Tibial artery (tissue), 4 donors: ENCODE measurements at regions not wholly inside any gene's neighbourhood (a gene's known extent, or its start where the extent isn't known, plus 50 kb on each side); places are given as distances from the start of the nearest gene placed in this dataset.

Experiments used
- DNase-seq, 2 donors: peaks; one replicate each; pipeline ENCODE4 v3.0.0-alpha.2; 2019
- H3K27ac ChIP-seq, 2 donors: fragments of 200-600 bp; sonication (generic) in 1 of 2; 1 replicate in 1 of 2; 2 replicates in 1 of 2; pipeline ENCODE4 v1.5.1; 2018 to 2019; ENCODE audit warnings: mild to moderate bottlenecking in 1 of 2
- H3K27me3 ChIP-seq, 2 donors: fragments of 200-600 bp; sonication (generic) in 1 of 2; one replicate each; pipeline versions ENCODE4 v1.5.1 to v1.6.0; 2016 to 2019
- H3K36me3 ChIP-seq, 3 donors: fragments of 200-600 bp; sonication (generic) in 2 of 3; one replicate each; pipeline ENCODE4 v1.5.1; 2016 to 2019; ENCODE audit warnings: mild to moderate bottlenecking in 2 of 3
- H3K4me1 ChIP-seq, 4 donors: fragments of 200-600 bp; sonication (generic) in 2 of 4; 1 replicate in 3 of 4; 2 replicates in 1 of 4; pipeline ENCODE4 v1.5.1; 2016 to 2019
- H3K4me3 ChIP-seq, 2 donors: fragments of 200-600 bp; sonication (generic) in 1 of 2; 1 replicate in 1 of 2; 2 replicates in 1 of 2; pipeline ENCODE4 v1.5.1; 2018 to 2019; ENCODE audit warnings: mild to moderate bottlenecking in 2 of 2
- H3K9me3 ChIP-seq, 3 donors: fragments of 200-600 bp; sonication (generic) in 1 of 3; one replicate each; pipeline ENCODE4 v1.5.1; 2016 to 2019
- intact Hi-C: fragments of 100-400 bp; cut with DNase I; formaldehyde crosslinking; loops from one replicate; pipeline ENCODE4 v1.15.0; 2023; ENCODE audit warnings: low total_unique reads
- TF ChIP-seq, protein P1 (sequence below), 2 experiments: fragments of 200-600 bp in 1 of 2; fragments of 450-650 bp in 1 of 2; IDR thresholded peaks; one replicate each; pipeline ENCODE4 v1.5.1; 2017 to 2019; ENCODE audit warnings: antibody characterized with exemption in 2 of 2, mild to moderate bottlenecking in 1 of 2, moderate library complexity in 1 of 2

DNA sequence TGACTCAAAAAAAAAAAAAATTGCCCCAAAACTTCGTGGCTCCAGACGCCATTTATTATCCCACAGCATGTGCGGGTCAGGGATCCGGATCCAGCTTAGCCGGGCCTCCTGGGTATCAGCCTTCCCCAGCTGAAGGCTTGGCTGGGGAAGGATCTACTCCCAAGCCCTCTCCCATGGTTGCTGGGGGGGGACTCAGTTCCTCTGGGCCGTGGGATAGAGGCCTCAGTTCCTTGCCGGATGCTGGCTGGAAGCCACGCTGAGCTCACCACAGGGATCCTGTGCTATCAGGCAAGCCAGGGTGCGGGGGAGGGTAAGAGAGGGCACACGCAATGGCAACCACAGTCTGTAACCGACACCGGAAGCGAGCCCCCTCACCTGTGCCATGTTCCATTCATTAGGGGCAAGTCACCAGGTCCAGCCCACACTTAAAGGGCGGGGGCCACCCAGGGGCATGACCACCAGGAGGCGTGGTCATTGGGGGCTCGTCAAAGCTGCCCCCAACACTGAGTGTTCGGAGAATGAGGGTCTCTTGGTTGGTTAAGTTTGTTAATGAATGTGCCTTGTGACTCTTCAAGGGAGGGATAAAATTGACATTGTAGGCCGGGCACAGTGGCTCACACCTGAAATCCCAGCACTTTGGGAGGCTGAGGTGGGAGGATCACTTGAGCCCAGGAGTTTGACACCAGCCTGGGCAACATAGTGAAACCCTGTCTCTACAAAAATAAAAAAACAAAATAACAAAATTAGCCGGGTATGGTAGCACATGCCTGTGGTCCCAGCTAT is 210.0 kb upstream of the GSE1 start:
- H3K27ac ChIP-seq = no peak overlapping the region
- H3K4me1 ChIP-seq = peaks cover 0 to 7% (median 5%) of the 10 kb centered on the region in 4 donors
- no peaks in the 10 kb centered on the region for H3K9me3 ChIP-seq
- intact Hi-C loops = no loop called here
- TF ChIP-seq, protein P1, sequence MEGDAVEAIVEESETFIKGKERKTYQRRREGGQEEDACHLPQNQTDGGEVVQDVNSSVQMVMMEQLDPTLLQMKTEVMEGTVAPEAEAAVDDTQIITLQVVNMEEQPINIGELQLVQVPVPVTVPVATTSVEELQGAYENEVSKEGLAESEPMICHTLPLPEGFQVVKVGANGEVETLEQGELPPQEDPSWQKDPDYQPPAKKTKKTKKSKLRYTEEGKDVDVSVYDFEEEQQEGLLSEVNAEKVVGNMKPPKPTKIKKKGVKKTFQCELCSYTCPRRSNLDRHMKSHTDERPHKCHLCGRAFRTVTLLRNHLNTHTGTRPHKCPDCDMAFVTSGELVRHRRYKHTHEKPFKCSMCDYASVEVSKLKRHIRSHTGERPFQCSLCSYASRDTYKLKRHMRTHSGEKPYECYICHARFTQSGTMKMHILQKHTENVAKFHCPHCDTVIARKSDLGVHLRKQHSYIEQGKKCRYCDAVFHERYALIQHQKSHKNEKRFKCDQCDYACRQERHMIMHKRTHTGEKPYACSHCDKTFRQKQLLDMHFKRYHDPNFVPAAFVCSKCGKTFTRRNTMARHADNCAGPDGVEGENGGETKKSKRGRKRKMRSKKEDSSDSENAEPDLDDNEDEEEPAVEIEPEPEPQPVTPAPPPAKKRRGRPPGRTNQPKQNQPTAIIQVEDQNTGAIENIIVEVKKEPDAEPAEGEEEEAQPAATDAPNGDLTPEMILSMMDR (IDR thresholded peaks at IDR 0.05) = no peak
- peak in 1 of 2 donors; percentile 65 for DNase-seq
- H3K27me3 ChIP-seq = no peaks in the 10 kb centered on the region
- H3K36me3 ChIP-seq = no peaks in the 10 kb centered on the region
- H3K4me3 ChIP-seq = no peak overlapping the region

DNA sequence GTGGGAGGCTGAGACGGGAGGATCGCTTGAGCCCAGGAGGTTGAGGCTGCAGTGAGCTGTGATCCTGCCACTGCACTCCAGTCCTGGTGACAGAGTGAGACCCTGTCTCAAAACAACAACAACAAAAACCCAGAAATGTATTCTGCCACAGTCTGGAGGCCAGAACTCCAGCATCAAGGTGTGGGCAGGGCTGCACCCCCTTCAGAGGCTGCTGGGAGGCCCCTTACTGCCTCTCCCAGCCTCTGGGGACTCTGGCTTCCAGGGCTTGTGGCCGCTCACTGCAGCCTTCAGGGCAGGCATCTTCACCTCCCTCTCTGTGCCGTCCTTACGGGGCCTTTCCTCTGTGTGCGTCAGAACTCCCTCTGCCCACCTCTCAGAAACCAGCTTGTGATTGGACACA is 209.4 kb upstream of the GSE1 start:
- no peak for DNase-seq
- no peak overlapping the region for H3K4me3 ChIP-seq
- intact Hi-C loops = no loop called here
- no peaks in the 10 kb centered on the region for H3K27me3 ChIP-seq
- H3K27ac ChIP-seq = no peak overlapping the region
- no peaks in the 10 kb centered on the region for H3K9me3 ChIP-seq
- peaks cover 0 to 7% (median 5%) of the 10 kb centered on the region in 4 donors for H3K4me1 ChIP-seq
- H3K36me3 ChIP-seq = no peaks in the 10 kb centered on the region
- TF ChIP-seq, protein P1 (IDR thresholded peaks at IDR 0.05) = no peak

DNA sequence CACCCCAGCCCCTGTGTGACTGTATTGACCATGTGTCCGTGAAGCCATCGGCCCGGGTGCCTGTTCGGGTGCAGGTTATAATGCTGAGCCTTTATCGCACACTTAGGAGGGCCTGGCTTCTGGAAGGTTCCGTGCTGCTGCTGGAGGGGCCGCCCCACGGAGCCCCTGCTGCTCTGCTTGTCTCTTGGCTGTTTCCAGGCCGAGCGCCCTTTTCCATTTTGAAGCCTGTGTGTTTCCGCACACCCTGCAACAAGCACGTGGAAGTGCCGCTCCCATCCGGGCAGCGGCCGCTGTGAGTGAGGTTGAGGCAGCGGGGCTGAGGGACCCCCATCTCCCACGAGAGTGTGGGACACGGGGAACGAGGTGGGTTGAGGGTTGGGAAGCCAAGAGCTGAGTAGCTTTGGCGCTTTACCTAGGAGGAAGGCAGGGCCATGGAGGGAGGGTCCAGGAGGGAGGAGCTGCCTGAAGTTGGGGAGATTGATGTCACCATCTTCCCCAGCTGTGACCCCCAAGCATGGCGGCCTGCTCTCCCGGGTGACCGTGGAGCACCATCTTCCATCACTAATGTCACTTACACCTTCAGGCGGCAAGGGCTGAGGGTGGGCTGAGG is 200.1 kb upstream of the GSE1 start:
- DNase-seq = no peak
- Histone ChIP-seq H3K4me3 (no peak overlapping the region), H3K9me3 (no peaks in the 10 kb centered on the region), H3K36me3 (no peaks in the 10 kb centered on the region), H3K4me1 (peaks cover 0 to 13% (median 5%) of the 10 kb centered on the region in 4 donors), H3K27ac (no peak overlapping the region), H3K27me3 (no peaks in the 10 kb centered on the region)
- TF ChIP-seq, protein P1 (IDR thresholded peaks at IDR 0.05) = no peak
- intact Hi-C loops = no loop called here

DNA sequence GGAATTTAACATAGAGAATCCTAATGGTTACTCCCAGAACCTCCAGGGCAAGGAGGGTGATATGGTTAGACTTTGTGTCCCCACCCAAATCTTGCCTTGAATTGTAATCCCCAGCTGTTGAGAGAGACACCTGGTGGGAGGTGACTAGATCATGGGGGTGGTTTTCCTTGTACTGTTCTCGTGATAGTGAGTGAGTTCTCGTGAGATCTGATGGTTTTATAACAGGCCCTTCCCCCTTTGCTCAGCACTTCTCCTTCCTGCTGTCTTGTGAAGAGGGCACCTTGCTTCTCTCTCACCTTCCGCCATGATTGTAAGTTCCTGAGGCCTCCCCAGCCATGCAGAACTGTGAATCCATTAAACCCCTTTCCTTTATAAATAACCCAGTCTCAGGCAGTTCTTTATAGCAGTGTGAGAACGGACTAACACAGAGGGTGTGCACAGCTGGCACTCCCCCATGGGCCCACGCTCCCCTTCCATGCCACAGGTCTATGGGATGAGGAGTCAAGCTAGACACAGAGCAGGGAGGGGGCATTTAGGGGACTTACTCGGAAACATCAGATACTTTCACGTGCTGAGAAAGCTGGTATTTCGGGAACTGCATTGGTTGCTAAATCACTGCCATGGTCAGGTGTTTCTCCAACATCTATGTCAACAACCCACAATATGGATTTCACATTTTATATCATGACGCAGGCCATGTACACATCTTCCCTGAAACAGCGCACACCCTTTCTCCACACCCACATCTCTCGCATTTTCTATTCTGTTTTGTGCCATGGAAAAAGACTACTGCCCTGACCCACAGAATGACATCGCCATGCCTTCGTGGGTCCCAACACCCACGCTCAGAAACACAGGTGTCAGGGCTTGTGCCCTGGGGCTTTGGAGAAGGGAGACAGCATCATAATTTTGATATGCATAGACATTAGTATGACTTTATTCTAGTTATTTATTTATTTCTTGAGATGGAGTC is 199.1 kb upstream of the GSE1 start:
- Histone ChIP-seq H3K9me3 (no peaks in the 10 kb centered on the region), H3K27me3 (no peaks in the 10 kb centered on the region), H3K36me3 (no peaks in the 10 kb centered on the region), H3K27ac (no peak overlapping the region), H3K4me3 (no peak overlapping the region), H3K4me1 (peaks cover 0 to 13% (median 5%) of the 10 kb centered on the region in 4 donors)
- TF ChIP-seq, protein P1 (IDR thresholded peaks at IDR 0.05) = no peak
- DNase-seq = no peak
- intact Hi-C loops = no loop called here

DNA sequence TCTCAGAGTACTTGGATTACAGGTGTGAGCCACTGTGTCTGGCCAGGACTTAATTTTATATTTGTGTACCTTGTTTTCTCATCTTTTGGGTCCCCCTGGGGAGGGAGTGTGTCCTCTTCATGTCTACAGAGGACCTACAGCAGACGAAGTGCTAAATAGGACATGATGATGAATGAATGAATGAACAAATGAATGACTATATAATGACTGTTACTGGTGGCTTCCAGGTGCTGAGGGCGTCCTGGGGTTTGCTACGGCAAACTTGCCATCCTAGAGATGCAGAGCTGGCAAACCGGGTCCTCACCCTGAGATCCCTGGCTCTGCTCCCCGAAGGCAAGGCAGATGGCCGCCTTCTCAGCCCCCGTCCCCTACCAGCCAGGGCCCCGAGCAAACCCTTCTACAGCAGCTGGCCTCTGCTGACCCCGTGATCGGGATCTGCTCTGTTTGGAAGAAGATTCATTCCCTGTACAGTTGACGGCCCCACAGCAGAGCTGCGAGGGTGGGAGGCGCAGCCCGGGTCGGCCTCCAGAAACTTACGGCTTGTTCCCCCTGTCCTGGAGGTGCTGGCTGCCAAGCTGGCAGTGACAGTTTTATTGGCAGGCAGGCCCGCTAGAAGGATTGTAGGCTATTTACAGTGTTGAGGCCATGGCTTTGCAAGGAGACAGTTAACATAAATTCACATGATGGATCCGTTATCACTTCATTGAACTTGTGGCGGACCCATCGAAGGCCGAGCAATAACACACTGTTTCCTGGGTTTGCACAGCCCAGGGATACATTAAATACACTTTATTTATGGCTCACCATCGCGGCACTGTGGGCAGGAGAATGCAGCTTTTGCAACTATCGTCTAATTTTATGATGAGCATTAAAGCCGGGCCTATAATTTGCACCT is 197.7 kb upstream of the GSE1 start:
- Histone ChIP-seq H3K27ac (no peak overlapping the region), H3K4me3 (no peak overlapping the region), H3K9me3 (no peaks in the 10 kb centered on the region), H3K36me3 (no peaks in the 10 kb centered on the region), H3K27me3 (no peaks in the 10 kb centered on the region), H3K4me1 (peaks cover 0 to 15% (median 5%) of the 10 kb centered on the region in 4 donors)
- intact Hi-C loops = no loop called here
- TF ChIP-seq, protein P1 (IDR thresholded peaks at IDR 0.05) = no peak
- DNase-seq = peak in 1 of 2 donors; percentile 18
